ENCODE measurements at regions not wholly inside any gene's neighbourhood (a gene's known extent, or its start where the extent isn't known, plus 50 kb on each side); places are given as distances from the start of the nearest gene placed in this dataset.
"Not testable (repeated sequence)": the region's sequence is repeated elsewhere in the genome, so short reads cannot be mapped to it uniquely, and the experiment has no call there.

GRCh38 chr13:62371737-62372136 is 956.1 kb upstream of the PCDH20 start:
- POLR2A ChIA-PET, result no interaction called here

GRCh38 chr13:62367971-62368370 is 952.3 kb upstream of the PCDH20 start:
- dilution Hi-C loops (cut with MboI; ENCODE audit: extremely low pct_ligation_motif_present, low sequenced_read_pairs); BruUV-seq (replicated peaks); H3K27ac ChIP-seq (ENCODE audit: insufficient read depth, low read depth, low read length); DNase-seq (ENCODE audit: low read depth, low spot score); intact Hi-C loops (cut with micrococcal nuclease); POLR2A ChIA-PET; H3K79me2 ChIP-seq (ENCODE audit: control insufficient read depth, insufficient read depth, low read length); H3K4me2 ChIP-seq (ENCODE audit: insufficient read depth, low read length); CTCF ChIA-PET; H3K9ac ChIP-seq (replicated peaks; ENCODE audit: extremely low read depth, insufficient read depth, low read length); H3K4me3 ChIP-seq (replicated peaks in 1 of 3; ENCODE audit: insufficient read depth in 1 of 3, low read depth in 1 of 3, low read length in 3 of 3); H4K20me1 ChIP-seq (replicated peaks; ENCODE audit: control insufficient read depth, extremely low read depth, insufficient read depth, low read length); H3K9me1 ChIP-seq (replicated peaks; ENCODE audit: control insufficient read depth, extremely low read depth, insufficient read depth, low read length); H2AFZ ChIP-seq (ENCODE audit: low read depth, low read length); H3K27me3 ChIP-seq (ENCODE audit: control insufficient read depth in 2 of 2, insufficient read depth in 2 of 2, low read length in 2 of 2); H3K9me3 ChIP-seq (replicated peaks; ENCODE audit: control insufficient read depth, insufficient read depth, low read length); H3K36me3 ChIP-seq (ENCODE audit: control insufficient read depth in 2 of 2, extremely low read depth in 1 of 2, insufficient read depth in 2 of 2, low read length in 2 of 2); FAIRE-seq; H3K4me1 ChIP-seq (ENCODE audit: control insufficient read depth, extremely low read depth, insufficient read depth, low read length): not testable (repeated sequence)

More at GRCh38 chr13:62371737-62372136, 956.1 kb upstream of the PCDH20 start:
- intact Hi-C loops (cut with micrococcal nuclease), result no loop called here
- Histone ChIP-seq H2AFZ (ENCODE audit: low read depth, low read length) (no peak overlapping the region), H3K27ac (ENCODE audit: insufficient read depth, low read depth, low read length) (no peak overlapping the region), H3K4me2 (ENCODE audit: insufficient read depth, low read length) (no peak overlapping the region), H3K4me3 (replicated peaks in 1 of 3; ENCODE audit: insufficient read depth in 1 of 3, low read depth in 1 of 3, low read length in 3 of 3) (no peak overlapping the region), H3K9me3 (replicated peaks; ENCODE audit: control insufficient read depth, insufficient read depth, low read length) (no peaks in the 10 kb centered on the region), H3K36me3 (ENCODE audit: control insufficient read depth in 2 of 2, extremely low read depth in 1 of 2, insufficient read depth in 2 of 2, low read length in 2 of 2) (no peaks in the 10 kb centered on the region), H3K79me2 (ENCODE audit: control insufficient read depth, insufficient read depth, low read length) (no peaks in the 10 kb centered on the region), H3K9ac (replicated peaks; ENCODE audit: extremely low read depth, insufficient read depth, low read length) (no peak overlapping the region), H3K27me3 (ENCODE audit: control insufficient read depth in 2 of 2, insufficient read depth in 2 of 2, low read length in 2 of 2) (no peaks in the 10 kb centered on the region), H3K9me1 (replicated peaks; ENCODE audit: control insufficient read depth, extremely low read depth, insufficient read depth, low read length) (no peaks in the 10 kb centered on the region), H4K20me1 (replicated peaks; ENCODE audit: control insufficient read depth, extremely low read depth, insufficient read depth, low read length) (no peaks in the 10 kb centered on the region), H3K4me1 (ENCODE audit: control insufficient read depth, extremely low read depth, insufficient read depth, low read length) (no peaks in the 10 kb centered on the region)
- BruUV-seq (replicated peaks), result no TSS peak
- no peak for DNase-seq (ENCODE audit: low read depth, low spot score)
- TF ChIP-seq MYC (IDR thresholded peaks at IDR 0.05; ENCODE audit: low read depth, low read length) (no peak), FOS (IDR thresholded peaks at IDR 0.05; ENCODE audit: borderline replicate concordance, insufficient read depth, low read length) (no peak), MAX (IDR thresholded peaks at IDR 0.05; ENCODE audit: insufficient read depth, insufficient read length) (no peak)
- CTCF ChIA-PET, result no interaction called here
- dilution Hi-C loops (cut with MboI; ENCODE audit: extremely low pct_ligation_motif_present, low sequenced_read_pairs), result no loop called here
- FAIRE-seq, result no peak

Measured in endothelial cell of umbilical vein (primary cell).